Lower leg skin (tissue), 3 donors: ENCODE measurements at regions not wholly inside any gene's neighbourhood (a gene's known extent, or its start where the extent isn't known, plus 50 kb on each side); places are given as distances from the start of the nearest gene placed in this dataset.

Source experiments
- CTCF ChIP-seq, 3 donors: fragments of 450-650 bp; IDR thresholded peaks; one replicate each; pipeline ENCODE4 v1.5.1; 2016; ENCODE audit warnings: antibody characterized with exemption in 3 of 3, mild to moderate bottlenecking in 3 of 3, moderate library complexity in 2 of 3
- POLR2A ChIP-seq, 2 donors: fragments of 450-650 bp; IDR thresholded peaks; one replicate each; pipeline ENCODE4 v1.6.1; 2016 to 2017; ENCODE audit warnings: antibody characterized with exemption in 2 of 2, mild to moderate bottlenecking in 1 of 2, moderate library complexity in 1 of 2

- no peak for TF ChIP-seq CTCF (IDR thresholded peaks at IDR 0.05)
- no peak for TF ChIP-seq POLR2A (IDR thresholded peaks at IDR 0.05)
These were observed 73.1 kb upstream of the KIRREL3 start for GRCh38 chr11:127073621-127074020.
